Spleen (tissue), 7 donors: ENCODE measurements at regions not wholly inside any gene's neighbourhood (a gene's known extent, or its start where the extent isn't known, plus 50 kb on each side); places are given as distances from the start of the nearest gene placed in this dataset.

Source experiments
- POLR2A ChIP-seq, 3 donors: fragments of 450-650 bp; IDR thresholded peaks; one replicate each; pipeline ENCODE4 v1.5.1; 2017; ENCODE audit warnings: antibody characterized with exemption in 3 of 3, mild to moderate bottlenecking in 1 of 3
- POLR2AphosphoS5 ChIP-seq, 3 donors: sonication (generic); formaldehyde crosslinking; IDR thresholded peaks; one replicate each; pipeline ENCODE4 v1.5.1; 2017; ENCODE audit warnings: antibody characterized with exemption in 3 of 3
- TF ChIP-seq, protein P1 (sequence below), 11 experiments: fragments of 200-600 bp in 7 of 11; fragments of 450-650 bp in 4 of 11; sonication (generic) in 4 of 11; IDR thresholded peaks in 8 of 11; conservative IDR thresholded peaks in 3 of 11; 1 replicate in 7 of 11; 2 replicates in 4 of 11; pipeline versions ENCODE4 v1.4.0 to v1.8.0; 2016 to 2021; ENCODE audit warnings: antibody characterized with exemption in 11 of 11, inconsistent platforms in 4 of 11, mild to moderate bottlenecking in 1 of 11
- donor health status: DM: no; HTN: no; CAD: no; lungs with moderate emphysema.
- donor health status: DM: no; HTN: no; CAD: no.
- donor health status: DM: no; HTN: no; CAD: no.

- TF ChIP-seq, protein P1, sequence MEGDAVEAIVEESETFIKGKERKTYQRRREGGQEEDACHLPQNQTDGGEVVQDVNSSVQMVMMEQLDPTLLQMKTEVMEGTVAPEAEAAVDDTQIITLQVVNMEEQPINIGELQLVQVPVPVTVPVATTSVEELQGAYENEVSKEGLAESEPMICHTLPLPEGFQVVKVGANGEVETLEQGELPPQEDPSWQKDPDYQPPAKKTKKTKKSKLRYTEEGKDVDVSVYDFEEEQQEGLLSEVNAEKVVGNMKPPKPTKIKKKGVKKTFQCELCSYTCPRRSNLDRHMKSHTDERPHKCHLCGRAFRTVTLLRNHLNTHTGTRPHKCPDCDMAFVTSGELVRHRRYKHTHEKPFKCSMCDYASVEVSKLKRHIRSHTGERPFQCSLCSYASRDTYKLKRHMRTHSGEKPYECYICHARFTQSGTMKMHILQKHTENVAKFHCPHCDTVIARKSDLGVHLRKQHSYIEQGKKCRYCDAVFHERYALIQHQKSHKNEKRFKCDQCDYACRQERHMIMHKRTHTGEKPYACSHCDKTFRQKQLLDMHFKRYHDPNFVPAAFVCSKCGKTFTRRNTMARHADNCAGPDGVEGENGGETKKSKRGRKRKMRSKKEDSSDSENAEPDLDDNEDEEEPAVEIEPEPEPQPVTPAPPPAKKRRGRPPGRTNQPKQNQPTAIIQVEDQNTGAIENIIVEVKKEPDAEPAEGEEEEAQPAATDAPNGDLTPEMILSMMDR (IDR thresholded peaks at IDR 0.05 in 8 of 11, conservative IDR thresholded peaks at IDR 0.05 in 3 of 11): no peak
- TF ChIP-seq POLR2AphosphoS5 (IDR thresholded peaks at IDR 0.05) (no peak), POLR2A (IDR thresholded peaks at IDR 0.05) (no peak)
These were observed 372.6 kb downstream of the VPS13C start for GRCh38 chr15:61687651-61688050.
